ENCODE measurements at regions not wholly inside any gene's neighbourhood (a gene's known extent, or its start where the extent isn't known, plus 50 kb on each side); places are given as distances from the start of the nearest gene placed in this dataset.

DNA sequence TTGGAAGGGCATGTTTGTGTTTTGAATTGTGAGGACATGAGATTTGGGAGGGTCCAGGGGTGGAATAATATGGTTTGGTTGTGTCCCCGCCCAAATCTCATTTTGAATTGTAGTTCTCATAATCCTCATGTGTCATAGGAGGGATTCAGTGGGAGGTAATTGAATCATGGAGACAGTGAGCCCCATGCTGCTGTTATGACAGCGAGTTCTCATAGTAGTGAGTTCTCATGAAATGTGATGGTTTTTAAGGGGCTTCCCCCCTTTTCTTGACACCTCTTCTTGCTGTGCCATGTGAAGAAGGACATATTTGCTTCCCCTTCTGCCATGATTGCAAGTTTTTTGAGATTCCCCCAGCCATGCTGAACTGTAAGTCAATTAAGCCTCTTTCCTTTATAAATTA, 260.0 kb downstream of the DUSP6 start:
- DNase-seq (ENCODE audit: low read depth), result no peak

DNA sequence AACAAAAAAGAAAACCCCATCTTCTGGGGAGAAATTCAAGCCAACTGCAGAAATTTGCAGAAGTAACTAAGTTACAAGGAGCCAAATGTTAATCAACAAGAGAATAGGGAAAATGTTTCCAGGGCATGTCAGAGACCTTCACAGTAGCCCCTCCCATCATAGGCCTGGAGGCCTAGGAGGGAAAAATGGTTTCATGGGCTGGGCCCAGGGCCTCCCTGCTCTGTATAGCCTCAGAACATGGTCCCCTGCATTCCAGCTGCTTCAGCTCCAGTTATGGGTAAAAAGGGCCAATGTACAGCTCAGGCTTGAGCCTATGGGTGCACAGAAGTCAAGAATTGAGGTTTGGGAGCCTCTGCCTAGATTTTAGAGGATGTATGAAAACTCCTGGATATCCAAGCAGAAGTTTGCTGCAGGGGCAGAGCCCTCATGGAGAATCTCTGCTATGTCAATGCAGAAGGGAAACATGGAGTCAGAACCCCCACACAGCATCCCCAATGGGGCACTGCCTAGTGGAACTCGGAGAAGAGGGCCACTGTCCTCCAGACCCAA, 260.9 kb downstream of the DUSP6 start:
- DNase-seq (ENCODE audit: low read depth), result no peak

DNA sequence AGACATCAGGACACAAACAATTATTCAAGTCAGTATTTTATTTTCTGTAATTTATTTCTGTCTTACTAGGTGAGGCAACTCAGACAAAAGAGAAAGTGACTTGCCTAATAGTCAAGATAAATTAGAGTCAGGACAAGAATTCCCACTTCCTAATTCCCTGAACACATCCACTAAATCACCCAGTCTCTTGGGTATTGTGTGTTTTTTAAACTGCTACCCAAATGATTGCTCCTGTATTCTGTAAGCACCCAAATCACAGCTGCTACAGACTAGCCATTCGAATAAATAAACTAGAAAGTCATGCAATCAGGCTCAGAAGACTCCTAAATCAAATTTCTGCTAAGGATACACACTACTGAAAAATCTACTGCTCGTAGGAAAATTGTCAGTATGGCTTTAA, 263.0 kb downstream of the DUSP6 start:
- DNase-seq (ENCODE audit: low read depth), result no peak

DNA sequence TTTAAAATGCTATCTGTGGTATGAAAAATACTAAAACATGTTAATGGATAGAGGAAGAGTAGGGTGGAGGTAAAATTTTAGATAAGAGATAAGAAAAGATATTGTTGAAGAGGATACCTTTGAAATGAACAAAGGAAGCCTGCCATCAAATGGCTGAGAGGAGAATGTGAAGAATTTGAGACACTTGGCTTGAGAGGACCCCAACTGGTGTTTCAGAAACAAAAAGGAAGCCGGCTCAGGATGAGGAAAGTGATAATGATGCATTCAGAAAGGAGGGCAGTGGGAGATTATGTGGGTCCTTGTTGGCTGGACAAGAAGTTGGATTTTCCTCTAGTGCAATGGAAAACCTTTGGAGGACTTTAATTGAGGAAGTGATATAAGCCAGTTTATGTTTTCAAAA, 264.4 kb downstream of the DUSP6 start:
- no peak for DNase-seq (ENCODE audit: low read depth)

DNA sequence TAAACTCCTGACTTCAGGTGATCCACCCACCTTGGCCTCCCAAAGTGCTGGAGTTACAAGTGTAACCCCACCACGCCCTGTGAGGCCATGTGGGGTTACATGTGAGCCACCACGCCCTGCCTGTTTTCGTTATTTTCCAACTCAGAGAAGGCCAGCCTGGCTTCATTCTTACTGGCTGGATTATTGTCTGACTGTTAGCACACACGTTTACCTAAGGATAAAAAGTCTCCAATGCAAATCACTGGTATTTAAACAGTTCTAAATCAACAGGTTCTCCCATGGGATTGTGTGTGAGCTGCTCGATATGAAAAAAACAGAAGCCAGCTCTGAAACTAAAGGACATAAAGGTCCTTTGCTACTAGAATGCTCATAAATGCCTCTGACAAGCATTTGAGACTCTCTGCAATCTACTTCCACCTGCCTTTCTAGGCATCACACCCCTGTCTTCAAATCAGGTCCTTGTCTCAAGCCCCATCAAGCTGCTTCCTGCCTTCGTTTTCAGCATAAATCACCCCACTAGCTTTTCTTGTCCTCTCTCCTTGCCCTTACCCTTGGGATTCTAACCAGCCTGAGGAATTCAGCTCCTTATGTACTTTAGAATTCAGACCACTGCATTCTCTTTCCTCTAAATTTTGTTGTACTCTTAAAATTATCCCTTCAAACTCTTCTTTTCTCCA, 265.0 kb downstream of the DUSP6 start:
- DNase-seq (ENCODE audit: low read depth), result no peak

DNA sequence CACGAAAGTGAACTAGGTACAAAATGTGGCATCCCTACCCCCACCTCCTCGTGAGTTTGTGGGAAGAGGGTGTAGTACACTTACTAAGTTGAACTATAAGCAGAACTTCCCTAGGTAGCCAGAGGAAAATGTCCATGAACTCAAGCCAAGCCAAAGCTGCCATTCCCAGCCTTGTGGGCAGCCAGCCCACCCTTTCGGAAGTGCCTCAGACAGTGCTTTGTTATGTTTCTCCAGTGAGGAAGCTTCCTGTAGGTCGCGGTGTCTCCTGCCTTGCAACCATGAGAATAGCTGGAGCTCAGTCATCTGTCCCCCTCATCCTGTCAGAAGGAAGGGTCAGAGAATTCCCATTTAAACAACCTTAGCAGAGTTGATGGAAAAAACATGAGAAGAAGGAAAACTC, 266.9 kb downstream of the DUSP6 start:
- no peak for DNase-seq (ENCODE audit: low read depth)

DNA sequence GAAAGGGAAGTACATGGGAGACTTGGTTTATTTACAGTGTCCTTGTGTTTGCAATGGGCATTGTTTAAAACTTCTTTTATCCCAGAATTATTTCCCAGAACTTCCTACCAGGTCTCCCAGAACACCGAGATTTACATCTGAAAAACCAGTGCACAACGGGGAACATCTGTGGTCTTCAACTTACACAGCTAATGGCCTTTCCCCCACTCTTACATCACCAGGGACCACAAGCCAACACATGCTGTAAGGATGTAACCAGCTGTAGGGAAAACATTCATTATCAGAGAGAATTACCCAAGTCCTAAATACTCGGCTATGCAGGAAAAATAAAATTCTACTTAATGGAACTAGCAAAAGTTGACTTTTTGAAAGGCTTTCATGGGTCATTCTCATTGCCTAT, 267.6 kb downstream of the DUSP6 start:
- DNase-seq (ENCODE audit: low read depth), result no peak

DNA sequence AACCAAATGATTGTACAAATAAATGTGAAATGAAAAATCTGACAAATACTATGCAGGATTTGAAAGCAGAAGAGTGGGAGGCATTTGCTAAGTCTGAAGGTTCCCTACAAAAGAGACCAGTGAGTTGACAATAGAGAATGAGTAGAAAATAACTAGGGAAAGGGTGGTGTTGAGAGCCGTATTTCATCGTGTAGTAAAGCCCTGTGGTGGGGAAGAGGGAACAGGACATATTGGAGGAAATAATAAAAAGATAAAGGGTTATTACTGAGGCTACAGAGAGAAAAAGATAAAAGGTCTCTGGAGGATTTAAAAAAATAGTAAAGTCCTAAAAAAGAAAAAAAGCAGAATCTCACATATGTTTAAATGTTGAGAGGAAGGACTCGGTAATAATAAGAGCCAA, 268.8 kb downstream of the DUSP6 start:
- DNase-seq (ENCODE audit: low read depth), result no peak

DNA sequence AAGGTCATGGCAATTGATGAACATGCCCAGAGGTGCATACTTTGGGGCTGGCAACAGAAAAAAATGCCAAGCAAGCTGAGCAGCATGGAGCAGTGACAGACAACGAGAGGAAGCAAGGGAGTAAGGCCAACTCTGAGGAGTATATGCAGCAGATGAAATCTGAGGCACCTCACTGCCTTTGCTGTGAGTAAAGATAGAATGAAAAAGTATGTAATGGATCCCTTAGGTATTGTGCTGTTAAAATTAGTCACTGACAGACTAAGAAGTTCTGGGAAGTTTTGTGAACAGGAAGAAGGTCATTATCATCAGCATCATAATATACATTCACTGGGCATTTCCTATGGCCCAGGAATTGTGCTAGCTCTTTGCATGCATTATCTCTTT, 269.9 kb downstream of the DUSP6 start:
- no peak for DNase-seq (ENCODE audit: low read depth)

DNA sequence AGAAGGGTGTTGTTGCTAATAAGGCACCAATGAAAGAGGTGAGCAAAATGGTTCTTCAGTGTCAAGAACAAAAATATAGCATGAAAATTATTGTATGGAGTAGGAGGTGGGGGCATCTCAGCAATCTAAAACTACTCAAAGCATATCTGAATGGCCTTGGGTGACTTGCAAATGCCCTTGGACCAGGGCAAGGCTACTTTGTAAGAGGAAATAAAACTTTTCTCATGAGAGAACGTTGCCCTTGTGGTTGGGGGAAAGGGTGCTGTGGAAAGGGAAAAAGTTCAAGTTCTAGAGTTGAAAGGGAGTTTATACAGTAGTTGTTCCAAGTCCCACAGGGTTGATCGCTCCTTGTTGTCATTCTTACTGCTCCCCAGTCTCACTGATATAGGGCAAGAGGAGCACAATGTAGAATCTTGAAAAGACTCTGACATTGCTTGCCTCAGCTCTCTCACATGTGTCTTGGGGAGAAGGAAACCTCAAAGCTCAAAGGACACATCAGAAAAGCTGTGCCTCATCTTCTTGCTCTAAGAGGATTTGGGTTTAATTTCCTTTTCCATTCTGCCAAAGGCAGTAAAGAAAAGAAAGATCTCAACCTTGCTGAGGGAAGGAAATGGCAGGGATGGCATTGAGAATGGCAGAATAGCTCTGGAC, 270.5 kb downstream of the DUSP6 start:
- no peak for DNase-seq (ENCODE audit: low read depth)

DNA sequence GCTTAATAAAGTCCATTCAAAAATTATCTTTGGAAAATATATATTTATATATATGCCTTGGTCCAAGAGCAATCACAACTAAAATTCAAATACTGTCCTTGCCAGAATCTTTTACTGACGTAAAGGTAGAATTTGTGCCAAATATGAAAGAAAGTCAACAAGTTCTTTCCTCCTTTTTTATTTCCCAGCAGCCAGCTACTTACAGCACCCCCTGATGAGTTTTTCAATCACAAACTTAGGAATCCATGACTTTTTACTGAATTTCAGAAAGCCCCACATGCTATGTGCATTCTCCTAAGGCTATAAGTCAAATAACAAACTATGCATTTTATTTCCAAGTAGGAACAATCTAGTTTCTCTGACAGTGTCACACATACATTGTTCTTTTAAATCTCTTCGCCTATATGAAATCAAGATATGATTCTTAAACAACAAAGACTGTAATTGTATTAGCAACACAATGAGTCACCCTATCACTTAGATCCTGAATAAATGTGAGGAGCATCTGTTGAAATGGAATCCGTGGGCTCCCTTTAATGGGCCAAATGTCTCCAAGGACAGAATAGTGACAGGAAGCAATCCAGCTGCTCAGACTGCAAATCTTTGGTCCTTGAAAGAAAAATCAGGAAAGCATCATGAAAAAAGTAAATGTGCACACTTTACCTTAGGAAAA, 271.4 kb downstream of the DUSP6 start:
- DNase-seq (ENCODE audit: low read depth), result no peak

DNA sequence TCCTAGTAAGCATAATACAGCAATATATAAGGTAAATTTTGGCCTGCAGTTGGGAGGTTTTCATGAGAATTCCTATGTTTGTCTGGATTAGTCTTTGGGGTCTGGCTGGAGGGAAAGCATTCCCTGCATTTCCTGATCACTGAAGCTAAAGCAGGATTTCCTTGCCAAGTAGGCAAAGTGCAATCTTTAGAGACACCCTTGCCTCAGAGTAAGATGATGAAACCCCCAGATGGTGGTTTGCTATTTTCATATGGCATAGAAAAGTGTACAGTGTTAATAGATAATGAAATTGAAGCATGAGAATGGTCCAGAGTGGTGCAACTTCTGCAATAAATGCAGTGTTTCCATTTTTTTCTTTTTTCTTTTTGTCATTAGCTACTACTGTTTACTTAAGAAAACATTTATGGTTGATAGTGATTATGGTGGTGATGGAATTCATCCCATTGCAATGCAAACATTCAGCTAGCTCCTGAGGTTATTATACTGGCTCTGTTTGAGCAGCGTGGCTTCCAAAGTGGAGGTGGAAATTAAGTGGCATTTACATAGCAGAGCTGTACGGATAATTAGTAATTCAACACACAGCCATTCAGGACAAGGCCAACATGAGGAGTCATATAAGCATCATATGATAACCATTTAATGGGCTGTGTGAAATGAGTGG, 276.3 kb downstream of the DUSP6 start:
- DNase-seq (ENCODE audit: low read depth), result no peak

DNA sequence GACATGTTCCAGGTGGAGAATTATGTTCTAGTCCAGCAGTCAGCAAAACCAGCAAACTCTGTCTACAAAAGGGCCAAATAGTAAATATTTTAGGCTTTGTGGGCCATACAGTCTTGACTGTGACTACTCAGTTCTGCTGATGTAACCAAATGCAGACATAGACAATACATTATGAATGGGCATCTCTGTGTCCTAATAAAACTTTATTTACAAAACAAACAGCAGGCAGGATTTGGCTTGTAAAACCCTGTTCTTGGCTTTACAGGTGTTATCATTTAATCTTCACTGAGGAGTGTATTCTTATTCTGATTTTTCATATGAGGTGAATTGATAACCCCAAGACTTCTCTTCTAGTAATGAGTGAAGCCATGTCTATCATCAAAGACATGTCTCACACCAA, 278.6 kb downstream of the DUSP6 start:
- no peak for DNase-seq (ENCODE audit: low read depth)

DNA sequence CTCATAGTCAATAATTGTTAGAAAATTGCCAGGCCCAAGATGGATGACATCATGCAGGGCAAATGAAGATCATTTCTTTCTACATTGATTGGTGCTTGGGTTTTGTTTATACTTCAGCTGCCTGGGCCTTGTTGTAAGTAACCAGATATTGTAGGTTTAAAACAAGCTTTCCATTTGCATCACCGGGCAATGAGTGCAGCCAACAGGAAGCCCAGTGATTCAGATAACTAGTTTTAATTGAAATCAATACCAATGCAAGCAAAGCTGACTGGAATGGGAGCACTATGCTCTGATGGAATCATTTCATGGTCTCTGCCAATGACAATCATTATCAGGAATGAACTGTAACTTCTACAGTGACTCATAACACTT, 279.3 kb downstream of the DUSP6 start:
- no peak for DNase-seq (ENCODE audit: low read depth)

DNA sequence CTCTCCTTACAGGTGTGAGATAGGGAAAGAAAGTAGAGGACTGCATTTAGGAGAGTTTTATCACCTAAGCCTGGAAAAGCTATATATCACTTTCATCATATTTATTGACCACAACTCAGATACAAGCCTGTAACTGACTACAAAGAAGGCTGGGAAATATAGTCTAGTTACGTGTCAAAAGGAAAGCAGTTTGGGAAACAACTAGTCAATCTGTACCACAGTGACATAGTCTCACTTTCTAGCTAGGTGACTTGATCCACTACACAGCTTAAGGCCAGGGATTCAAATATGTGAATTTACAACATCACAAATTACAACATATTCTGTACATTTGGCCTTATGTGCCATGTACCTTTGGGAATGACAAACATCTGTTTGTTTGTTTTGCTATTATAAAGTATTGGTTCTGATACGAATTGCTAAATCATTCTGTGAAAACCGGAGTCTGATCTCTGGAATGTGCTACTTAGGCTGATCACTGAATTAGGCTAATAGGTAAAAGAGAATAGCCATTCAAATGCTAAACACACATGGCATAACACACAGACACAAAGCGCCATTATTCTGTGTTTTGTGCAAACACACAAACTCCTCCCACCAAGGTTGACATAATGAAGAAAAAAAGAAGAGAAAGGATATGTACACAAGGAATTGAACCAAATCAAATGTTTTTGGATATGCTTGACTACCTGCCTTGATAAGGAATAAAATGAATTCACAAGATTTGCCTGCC, 279.8 kb downstream of the DUSP6 start:
- DNase-seq (ENCODE audit: low read depth), result no peak

DNA sequence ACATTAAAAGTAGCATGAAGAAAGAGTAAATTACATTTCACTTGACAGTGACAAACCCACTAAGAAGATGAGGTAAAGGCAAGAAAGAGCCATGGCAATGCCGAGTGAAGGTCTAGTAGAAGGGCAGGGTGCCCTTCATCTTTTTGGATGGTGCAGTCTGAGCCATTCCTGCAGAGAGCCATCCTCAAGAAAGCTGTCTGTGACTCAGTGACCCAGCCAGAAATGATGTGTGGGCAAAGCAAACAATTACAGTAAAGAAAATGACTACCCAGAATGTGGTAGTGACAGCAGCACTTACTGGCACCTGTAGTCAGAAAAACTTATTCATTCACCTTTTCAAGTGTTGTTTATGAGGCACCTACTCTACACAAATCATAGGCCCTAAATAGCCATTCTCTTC, 281.7 kb downstream of the DUSP6 start:
- no peak for DNase-seq (ENCODE audit: low read depth)

DNA sequence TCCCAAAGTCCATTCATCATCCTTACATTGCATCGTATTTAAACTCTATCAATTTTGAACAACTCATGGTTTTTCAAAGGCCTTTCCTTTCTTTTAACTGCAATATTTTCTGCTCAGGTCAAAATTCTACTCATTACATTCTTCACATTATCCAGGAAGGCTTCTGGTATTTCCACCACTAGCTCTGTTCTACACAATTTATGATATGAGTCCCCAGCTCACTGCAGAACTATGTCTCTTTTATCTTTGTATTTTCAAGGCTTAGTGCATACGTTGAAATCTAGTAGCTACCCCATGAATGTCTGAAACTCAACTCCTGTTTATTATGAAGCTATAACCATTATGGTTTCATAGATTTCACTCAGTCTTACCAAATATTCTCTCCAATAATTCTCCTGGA, 282.9 kb downstream of the DUSP6 start:
- DNase-seq (ENCODE audit: low read depth), result no peak

DNA sequence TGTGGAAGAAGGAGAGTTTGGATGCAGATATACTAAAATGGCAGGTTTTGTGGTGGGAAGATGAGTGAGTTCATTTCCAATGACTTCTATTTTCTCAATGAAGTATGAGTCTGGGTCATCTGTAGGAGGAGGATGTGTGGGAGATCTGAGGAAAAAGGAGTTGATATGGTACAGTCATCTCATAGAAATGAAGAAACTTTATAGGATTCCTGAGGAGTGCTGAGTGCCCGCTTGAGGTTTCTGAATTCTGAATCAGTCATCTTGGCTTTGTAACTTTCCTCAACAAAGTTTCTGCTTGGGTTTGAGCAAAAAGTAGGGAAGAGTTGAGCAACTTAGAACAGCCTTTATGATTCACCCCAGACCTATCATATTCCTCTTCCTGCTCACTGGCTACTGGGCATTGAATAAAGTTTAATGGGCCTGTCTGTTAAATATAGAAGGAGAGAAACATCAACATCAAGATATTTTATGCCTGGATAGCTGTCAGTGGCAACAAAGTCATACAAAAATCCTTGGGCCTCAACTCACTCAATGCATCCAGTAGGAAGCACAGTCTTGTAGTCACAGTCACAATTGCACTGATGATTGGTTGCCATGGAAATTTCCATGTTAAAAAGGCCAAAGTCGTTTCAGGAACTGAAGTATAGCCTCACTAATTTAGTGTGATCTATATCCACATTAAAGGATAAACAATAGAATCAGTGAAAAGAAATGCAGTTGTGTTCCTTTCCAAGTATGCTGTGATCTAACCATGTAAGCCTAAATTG, 284.7 kb downstream of the DUSP6 start:
- DNase-seq (ENCODE audit: low read depth), result no peak

DNA sequence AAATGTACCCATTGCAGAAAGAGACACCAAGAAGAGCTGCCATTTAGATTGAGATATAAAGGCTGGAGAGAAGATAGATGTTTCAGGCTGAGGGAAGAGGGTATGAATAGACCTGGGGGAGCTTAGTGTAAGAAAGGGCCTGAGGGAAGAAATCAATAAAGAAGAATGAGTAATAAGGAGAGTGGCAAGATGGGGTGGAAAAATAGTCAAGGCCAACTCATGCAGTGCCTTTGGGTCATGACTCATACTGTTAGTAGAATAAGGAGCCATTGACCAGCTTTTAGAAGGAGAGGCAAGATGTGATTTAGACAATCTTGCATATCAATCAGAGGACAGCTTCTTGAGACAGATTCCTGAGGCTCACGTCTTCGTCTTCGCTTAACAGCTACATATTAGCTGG, 287.5 kb downstream of the DUSP6 start:
- DNase-seq (ENCODE audit: low read depth), result no peak

DNA sequence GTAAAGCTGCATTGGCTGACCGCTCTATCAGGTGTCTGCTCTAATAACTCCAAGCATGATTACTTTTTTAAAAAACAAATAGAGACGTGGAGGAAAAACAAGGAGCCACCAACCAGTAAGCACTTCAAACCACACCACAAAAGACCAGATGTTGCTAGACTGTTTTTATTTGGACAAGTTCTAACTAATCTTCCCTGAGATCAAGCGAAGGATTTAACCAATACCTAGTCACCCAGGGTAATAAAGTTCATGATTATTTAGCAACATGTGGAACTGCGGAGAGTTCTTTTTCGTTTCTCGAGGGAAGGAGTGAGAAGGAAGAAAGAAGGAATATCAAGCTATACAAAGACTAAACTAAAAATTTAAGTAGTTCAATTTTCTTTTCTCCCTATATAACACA, 288.1 kb downstream of the DUSP6 start:
- no peak for DNase-seq (ENCODE audit: low read depth)

DNA sequence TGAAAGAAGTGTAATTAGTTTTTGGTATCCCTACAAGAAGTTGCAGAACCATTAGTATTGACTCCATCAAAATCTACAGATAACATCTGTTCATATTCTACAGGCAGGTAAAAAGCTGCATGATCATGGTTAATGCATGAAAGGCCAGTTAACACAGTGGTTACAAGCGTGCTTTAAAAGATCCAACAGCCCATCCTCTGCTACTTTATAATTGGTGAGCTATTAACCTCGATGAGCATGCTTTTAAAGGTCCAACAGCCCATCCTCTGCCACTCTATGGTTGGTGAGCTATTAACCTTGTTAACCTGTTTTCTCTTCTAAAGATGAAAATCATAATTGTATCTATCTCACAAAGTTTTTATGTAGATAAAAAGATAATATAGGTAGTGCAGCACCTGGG, 289.3 kb downstream of the DUSP6 start:
- DNase-seq (ENCODE audit: low read depth), result no peak
